RWPE1 (cell line): ENCODE measurements at regions not wholly inside any gene's neighbourhood (a gene's known extent, or its start where the extent isn't known, plus 50 kb on each side); places are given as distances from the start of the nearest gene placed in this dataset.

Experiments
- CTCF ChIA-PET: fragments of 350-600 bp; sonication (Branson Sonifier 250); formaldehyde crosslinking; extraction: SDS; loops from one replicate; lab custom pipeline; 2021; lab: Yijun Ruan, JAX
- POLR2A ChIA-PET: fragments of 400-600 bp; formaldehyde crosslinking; extraction: SDS; loops from one replicate; lab custom pipeline; 2020; ENCODE audit warnings: antibody characterized with exemption; ENCODE audit not compliant: low non-redundant PET; lab: Yijun Ruan, JAX
- DNase-seq: peaks from one replicate; pipeline ENCODE4 v3.0.0; 2012; ENCODE audit warnings: low spot score
- H3K27ac ChIP-seq: fragments of 450-650 bp; 2 replicates; pipeline ENCODE4 v1.5.1; 2017
- TF ChIP-seq, protein P1 (sequence below): fragments of 450-650 bp; conservative IDR thresholded peaks from 2 replicates; pipeline ENCODE4 v1.5.1; 2017; ENCODE audit warnings: low read depth, mild to moderate bottlenecking

DNA sequence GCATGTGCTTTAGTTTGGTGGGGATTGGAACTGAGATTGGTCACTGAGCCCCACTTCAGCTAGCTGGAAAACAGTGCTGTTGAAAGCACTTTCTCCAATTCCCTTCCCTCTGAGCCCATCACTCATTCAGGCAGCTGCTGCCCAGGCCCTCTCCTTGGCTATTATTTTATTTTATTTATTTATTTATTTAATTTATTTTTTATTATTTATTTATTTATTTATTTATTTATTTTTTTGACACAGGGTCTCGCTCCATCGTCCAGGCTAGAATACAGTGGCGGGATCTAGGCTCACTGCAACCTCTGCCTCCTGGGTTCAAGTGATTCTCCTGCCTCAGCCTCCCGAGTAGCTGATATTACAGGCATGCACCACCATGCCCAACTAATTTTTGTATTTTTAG lies 51.8 kb upstream of the RBPJ start:
- H3K27ac ChIP-seq, result no peak overlapping the region
- ChIA-PET POLR2A (no interaction called here), CTCF (no interaction called here)
- no peak for DNase-seq
- TF ChIP-seq, protein P1, sequence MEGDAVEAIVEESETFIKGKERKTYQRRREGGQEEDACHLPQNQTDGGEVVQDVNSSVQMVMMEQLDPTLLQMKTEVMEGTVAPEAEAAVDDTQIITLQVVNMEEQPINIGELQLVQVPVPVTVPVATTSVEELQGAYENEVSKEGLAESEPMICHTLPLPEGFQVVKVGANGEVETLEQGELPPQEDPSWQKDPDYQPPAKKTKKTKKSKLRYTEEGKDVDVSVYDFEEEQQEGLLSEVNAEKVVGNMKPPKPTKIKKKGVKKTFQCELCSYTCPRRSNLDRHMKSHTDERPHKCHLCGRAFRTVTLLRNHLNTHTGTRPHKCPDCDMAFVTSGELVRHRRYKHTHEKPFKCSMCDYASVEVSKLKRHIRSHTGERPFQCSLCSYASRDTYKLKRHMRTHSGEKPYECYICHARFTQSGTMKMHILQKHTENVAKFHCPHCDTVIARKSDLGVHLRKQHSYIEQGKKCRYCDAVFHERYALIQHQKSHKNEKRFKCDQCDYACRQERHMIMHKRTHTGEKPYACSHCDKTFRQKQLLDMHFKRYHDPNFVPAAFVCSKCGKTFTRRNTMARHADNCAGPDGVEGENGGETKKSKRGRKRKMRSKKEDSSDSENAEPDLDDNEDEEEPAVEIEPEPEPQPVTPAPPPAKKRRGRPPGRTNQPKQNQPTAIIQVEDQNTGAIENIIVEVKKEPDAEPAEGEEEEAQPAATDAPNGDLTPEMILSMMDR, result no peak
